DLD1 (cell line): ENCODE measurements at regions not wholly inside any gene's neighbourhood (a gene's known extent, or its start where the extent isn't known, plus 50 kb on each side); places are given as distances from the start of the nearest gene placed in this dataset.

ENCODE experiments used
- in situ Hi-C: cut with HindIII; loops from 2 replicates; pipeline ENCODE4 v1.10.0; 2017; ENCODE audit warnings: low sequenced_read_pairs

DNA sequence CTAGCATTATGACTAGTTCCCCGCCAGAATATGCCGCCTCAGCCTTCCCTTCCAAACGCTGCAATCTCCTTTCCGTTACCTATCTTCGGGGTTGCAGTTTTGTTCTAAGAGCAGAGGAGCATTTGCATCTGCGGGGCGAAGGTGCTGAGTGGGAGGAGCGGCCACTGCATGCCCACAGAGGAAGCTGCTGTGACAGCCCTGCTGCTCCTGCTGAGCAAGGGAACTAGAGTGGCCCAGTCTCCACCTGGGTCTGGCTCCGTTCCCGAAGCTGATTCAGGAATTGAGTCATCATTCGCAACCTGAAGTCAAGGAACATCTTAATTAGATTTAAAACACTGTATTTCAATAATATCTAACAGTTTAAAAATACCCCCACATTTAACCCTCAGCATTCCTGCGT lies 98.2 kb upstream of the TJP1 start:
- in situ Hi-C loops = no loop called here

GRCh38 chr15:29919380-29919881 lies 97.2 kb upstream of the TJP1 start:
- in situ Hi-C loops = no loop called here

DNA sequence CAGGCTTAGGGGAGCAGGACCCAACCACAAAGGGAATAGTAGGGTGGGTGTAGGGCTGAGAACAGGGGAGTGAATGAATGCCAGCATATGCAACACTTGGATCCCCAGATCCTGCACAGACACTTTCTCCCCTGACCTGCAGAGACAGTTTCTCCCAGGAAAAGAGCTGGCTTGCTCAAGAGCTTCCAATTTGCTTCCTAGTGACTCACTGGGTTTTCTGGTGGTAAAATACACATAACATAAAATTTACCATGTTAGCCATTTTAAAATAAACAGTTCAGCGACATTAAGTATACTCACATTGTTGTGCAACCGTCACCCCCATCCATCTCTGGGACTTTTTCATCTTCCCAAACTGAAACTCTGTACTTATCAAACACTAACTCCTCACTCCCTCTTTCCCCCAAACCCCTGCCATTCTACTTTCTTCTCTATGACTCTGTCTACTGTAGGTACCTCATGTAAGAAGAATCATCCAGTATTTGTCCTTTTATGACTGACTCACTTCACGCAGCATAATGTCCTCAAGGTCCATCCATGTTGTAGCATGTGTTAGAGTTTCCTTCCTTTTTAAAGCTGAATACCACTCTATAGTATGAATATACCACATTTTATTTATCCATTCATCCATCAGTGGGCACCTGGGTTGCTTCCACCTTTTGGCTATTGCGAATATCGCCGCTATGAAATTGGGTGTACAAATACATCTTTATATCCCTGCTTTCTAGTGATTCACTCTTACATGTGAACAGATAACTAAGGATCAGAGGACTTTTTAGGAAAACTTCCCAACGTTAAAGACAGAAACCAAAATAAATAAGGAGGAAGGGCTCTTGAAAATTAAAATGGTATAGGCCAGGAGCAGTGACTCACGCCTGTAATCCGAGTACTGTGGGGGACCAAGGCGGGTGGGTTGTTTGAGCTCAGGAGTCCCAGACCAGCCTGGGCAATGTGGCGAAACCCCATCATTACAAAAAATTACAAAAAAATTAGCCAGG lies 95.6 kb upstream of the TJP1 start:
- in situ Hi-C loops = no loop called here

DNA sequence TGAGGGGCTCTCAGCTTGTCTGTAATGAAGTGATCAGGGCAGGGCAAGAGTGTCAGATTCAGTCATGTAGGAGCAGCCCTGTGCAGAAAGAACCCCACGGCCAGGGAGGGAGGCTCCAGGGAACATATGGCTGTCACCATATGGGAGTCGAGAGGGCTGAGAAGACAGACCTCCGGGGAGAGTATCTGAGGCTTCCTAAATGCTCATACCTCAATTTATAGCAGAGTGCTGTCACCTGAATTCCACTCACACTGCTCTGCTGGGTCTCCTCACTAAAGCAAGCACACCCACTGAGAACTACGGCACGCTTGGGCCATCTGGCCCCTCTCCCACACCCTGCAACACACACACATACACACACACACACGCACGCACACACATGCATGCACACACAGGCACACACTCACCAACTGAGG lies 92.3 kb upstream of the TJP1 start:
- in situ Hi-C loops = no loop called here

- in situ Hi-C loops = no loop called here
Measured at GRCh38 chr15:29913528-29914135, 91.4 kb upstream of the TJP1 start.

DNA sequence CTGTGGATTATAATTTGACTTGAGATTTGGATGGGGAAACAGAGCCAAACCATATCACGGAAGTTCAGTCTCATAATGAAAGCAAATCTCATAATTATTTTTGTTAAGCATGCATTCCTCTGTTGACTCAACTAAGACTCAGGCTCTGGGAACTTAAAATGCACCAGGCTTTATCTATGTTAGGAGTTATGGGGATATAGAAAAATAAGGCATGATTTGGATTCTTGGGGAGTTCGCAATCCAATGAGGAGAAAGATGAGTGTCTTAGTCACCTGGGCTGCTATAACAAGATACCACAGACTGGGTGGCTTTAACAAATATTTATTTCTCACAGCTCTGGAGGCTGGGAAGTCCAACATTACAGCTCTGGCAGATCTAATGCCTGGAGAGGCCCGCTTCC lies 89.4 kb upstream of the TJP1 start:
- in situ Hi-C loops = no loop called here

- in situ Hi-C loops = no loop called here
Measured at GRCh38 chr15:29910068-29910467, 87.8 kb upstream of the TJP1 start.

DNA sequence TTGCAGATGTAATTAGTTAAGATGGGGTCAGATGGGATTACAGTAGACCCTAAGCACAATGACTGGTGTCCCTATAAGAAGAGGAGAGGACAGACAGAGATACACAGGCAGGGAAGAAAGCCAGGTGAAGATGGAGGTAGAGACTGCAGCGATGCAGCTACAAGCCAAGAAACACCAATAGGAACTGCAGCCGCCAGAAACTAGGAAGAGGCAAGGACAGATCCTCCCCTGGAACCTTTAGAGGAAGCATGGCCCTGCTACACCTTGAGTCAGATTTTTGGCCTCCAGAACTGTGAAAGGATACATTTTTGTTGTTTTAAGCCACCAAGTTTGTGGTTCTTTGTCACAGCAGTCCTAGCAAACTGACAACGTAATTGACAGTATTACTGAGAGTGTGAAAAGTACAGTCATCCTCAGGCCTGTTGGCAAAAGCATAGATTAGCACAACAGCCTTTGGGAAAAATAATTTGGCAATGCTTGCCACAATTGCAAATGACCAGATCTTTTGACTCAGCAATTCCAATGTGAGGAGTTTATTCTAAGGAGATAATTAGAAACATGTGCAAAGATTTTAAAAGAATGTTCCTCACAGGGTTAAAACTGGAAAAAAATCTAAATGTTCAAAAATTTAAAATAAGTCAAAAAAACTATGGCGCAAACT lies 82.6 kb upstream of the TJP1 start:
- in situ Hi-C loops = no loop called here

DNA sequence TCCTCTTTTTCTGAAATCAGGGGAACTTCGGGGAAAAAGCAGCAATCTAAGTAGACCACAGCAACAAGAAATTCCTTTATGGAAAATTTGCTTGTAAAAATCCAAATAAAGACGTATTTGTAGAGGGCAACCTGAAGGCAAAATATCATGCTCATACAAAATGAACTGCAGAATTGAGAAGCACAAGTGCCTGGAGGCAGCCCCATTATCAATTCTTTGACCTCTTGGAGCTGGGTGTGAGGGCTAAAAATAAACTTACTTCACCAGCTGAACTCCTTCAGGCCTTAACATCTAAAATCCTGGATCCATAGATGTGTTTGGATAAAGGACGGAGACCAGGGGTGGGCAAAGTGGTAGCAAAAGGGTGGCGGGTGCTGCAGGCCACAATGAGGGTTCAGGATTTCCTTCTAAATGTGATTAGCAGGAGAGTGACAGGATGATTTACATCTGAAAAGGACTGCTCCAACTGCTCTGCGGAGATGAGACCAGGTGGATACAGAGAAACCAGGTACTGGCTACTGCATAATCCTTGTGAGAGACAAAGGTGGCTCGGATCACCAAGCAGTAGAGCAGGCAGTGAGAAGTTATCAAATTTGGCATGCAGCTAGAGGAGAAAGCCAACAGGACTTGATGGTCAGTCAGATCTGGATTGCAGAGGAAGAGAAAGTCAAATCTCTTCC lies 81.7 kb upstream of the TJP1 start:
- in situ Hi-C loops = no loop called here

DNA sequence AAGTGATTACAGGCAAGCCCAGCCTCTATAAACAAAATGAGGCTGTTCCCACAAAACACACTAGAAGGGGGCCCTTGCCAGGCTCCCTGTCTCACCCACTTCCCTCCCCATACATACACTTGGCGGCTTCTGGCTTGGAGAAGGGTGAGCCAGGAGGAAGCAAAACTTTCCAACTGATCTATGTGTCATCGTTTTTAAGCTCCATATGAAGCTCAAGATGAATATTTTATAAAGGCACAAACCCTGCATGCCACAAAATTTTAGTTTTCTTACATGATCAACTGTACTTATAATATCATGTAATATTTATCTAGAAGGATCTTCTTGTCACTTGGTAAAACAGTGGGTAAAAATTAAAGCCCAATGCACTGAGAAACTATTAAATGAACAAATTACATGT lies 80.8 kb upstream of the TJP1 start:
- in situ Hi-C loops = no loop called here

GRCh38 chr15:29900237-29901189 lies 78.2 kb upstream of the TJP1 start:
- in situ Hi-C loops = no loop called here

DNA sequence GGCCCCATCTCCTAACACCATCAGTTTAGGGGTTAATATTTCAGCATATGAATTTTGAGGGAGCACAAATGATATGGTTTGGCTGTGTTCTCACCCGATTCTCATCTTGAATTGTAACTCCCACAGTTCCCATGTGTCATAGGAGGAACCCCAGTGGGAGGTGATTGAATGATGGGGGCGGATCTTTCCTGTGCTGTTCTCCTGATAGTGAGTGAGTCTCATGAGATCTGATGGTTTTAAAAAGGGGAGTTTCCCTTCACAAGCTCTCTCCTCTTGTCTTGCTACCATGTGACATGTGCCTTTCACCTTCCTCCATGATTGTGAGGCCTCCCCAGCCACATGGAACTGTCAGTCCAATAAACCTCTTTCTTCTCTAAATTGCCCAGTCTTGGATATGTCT lies 73.8 kb upstream of the TJP1 start:
- in situ Hi-C loops = no loop called here

DNA sequence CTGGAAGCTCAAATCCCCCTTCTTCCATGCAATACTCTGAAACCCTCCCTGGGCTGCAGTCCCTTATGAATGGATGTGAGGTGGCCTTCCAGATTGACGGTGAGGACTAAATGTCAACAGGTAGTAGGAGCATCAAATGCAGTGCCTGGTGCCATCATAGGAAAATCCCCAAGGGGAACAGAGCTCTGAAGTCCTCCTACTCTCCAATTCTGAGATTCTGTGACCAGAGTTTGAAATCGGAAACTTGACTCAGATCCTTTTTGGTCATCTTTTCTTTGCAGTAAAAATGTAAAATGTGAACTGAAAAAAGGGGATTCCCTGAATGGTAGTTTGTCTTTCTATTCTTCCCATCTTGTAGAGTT lies 68.8 kb upstream of the TJP1 start:
- in situ Hi-C loops = no loop called here

GRCh38 chr15:29890336-29891095 lies 68.2 kb upstream of the TJP1 start:
- in situ Hi-C loops = no loop called here

- in situ Hi-C loops = no loop called here
Measured at GRCh38 chr15:29889542-29890329, 67.5 kb upstream of the TJP1 start.

DNA sequence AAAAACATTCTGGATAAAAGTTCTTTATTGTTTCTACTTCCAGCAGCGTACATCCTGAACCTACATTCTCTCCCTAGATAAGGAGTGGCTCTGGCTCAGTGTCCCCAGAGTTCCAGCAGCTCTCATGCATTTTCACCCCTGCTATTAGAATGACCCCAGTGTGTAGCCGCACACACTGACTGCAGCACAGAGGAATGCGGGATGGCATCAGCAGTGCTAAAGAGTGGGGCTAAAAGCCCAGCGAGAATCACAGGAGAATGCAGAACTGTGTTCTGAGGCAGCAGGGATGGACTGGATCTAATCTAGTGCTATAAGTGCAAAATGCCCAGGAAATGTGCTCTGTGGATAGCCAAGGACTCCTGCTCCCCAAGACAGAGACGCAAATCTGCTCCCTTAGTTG lies 66.4 kb upstream of the TJP1 start:
- in situ Hi-C loops = no loop called here

- in situ Hi-C loops = no loop called here
Measured at GRCh38 chr15:29887721-29888120, 65.5 kb upstream of the TJP1 start.

- in situ Hi-C loops = no loop called here
Measured at GRCh38 chr15:29885183-29885582, 62.9 kb upstream of the TJP1 start.
